Activated naive CD4-positive, alpha-beta T cell treated with anti-CD3 and anti-CD28 coated beads, Interleukin-2, amount 50 U/mL, for 72 hours (primary cell): ENCODE measurements at regions not wholly inside any gene's neighbourhood (a gene's known extent, or its start where the extent isn't known, plus 50 kb on each side); places are given as distances from the start of the nearest gene placed in this dataset.

ENCODE experiments used
- ATAC-seq, 2 donors: fragments of 150-1000 bp; cut with Tn5 transposase; 2 replicates each; pipeline ENCODE4 v1.10.0; 2021; ENCODE audit warnings: mild to moderate bottlenecking in 2 of 2, moderate library complexity in 2 of 2
- DNase-seq, 2 donors: peaks; one replicate each; pipeline ENCODE4 v3.0.0; 2021 to 2022; ENCODE audit warnings: low spot score in 2 of 2
- H3K27ac Mint-ChIP-seq, 2 donors: one replicate each; pipeline ENCODE4 v1.8.0; 2022; ENCODE audit warnings: mild to moderate bottlenecking in 2 of 2, mixed read lengths in 2 of 2
- H3K36me3 Mint-ChIP-seq, 2 donors: one replicate each; pipeline ENCODE4 v1.8.0; 2022; ENCODE audit warnings: mixed read lengths in 2 of 2
- H3K9me3 Mint-ChIP-seq, 2 donors: one replicate each; pipeline ENCODE4 v1.8.0; 2022; ENCODE audit warnings: mixed read lengths in 2 of 2

- ATAC-seq (no peak), DNase-seq (no peak)
- Mint-ChIP-seq H3K36me3 (no peaks in the 10 kb centered on the region), H3K9me3 (no peaks in the 10 kb centered on the region), H3K27ac (no peak overlapping the region)
These were observed 68.3 kb upstream of the TMEM244 start for GRCh38 chr6:129929433-129929832.

GRCh38 chr6:129923530-129924250 is 62.6 kb upstream of the TMEM244 start:
- no peaks in the 10 kb centered on the region for H3K9me3 Mint-ChIP-seq
- no peaks in the 10 kb centered on the region for H3K36me3 Mint-ChIP-seq
- ATAC-seq: no peak
- no peak for DNase-seq
- H3K27ac Mint-ChIP-seq: no peak overlapping the region

GRCh38 chr6:129921169-129921817 is 60.2 kb upstream of the TMEM244 start:
- Mint-ChIP-seq H3K9me3 (no peaks in the 10 kb centered on the region), H3K36me3 (no peaks in the 10 kb centered on the region), H3K27ac (no peak overlapping the region)
- no peak for DNase-seq
- ATAC-seq: no peak

- Mint-ChIP-seq H3K36me3 (no peaks in the 10 kb centered on the region), H3K27ac (no peak overlapping the region), H3K9me3 (no peaks in the 10 kb centered on the region)
- ATAC-seq (no peak), DNase-seq (no peak)
These were observed 59.1 kb upstream of the TMEM244 start for GRCh38 chr6:129920103-129920798.

- ATAC-seq (no peak), DNase-seq (no peak)
- H3K36me3 Mint-ChIP-seq: no peaks in the 10 kb centered on the region
- H3K27ac Mint-ChIP-seq: no peak overlapping the region
- H3K9me3 Mint-ChIP-seq: no peaks in the 10 kb centered on the region
These were observed 50.6 kb upstream of the TMEM244 start for GRCh38 chr6:129911732-129912131.
